ENCODE measurements at regions not wholly inside any gene's neighbourhood (a gene's known extent, or its start where the extent isn't known, plus 50 kb on each side); places are given as distances from the start of the nearest gene placed in this dataset.
"Not testable (repeated sequence)": the region's sequence is repeated elsewhere in the genome, so short reads cannot be mapped to it uniquely, and the experiment has no call there.

DNA sequence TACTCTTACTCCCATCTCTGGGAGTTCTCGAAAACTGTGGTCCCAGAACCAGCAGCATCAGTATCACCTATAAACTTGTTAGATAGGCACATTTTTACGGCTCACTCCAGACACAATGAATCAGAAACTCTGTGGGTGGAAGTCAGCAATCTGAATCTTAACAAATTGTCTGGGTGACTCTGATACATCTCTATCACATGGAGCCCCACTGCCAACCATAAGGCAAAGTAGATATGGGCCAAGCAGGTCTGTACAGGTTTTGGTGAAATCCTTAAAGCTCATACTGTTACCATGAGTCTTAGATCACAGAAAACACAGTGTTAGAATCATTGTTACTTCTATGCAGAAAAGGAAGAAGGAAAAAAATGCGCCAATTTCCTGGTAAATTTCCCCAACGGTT, 122.5 kb upstream of the HCCS start:
- TF ChIP-seq, protein P1, sequence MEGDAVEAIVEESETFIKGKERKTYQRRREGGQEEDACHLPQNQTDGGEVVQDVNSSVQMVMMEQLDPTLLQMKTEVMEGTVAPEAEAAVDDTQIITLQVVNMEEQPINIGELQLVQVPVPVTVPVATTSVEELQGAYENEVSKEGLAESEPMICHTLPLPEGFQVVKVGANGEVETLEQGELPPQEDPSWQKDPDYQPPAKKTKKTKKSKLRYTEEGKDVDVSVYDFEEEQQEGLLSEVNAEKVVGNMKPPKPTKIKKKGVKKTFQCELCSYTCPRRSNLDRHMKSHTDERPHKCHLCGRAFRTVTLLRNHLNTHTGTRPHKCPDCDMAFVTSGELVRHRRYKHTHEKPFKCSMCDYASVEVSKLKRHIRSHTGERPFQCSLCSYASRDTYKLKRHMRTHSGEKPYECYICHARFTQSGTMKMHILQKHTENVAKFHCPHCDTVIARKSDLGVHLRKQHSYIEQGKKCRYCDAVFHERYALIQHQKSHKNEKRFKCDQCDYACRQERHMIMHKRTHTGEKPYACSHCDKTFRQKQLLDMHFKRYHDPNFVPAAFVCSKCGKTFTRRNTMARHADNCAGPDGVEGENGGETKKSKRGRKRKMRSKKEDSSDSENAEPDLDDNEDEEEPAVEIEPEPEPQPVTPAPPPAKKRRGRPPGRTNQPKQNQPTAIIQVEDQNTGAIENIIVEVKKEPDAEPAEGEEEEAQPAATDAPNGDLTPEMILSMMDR (IDR thresholded peaks at IDR 0.05): no peak
- TF ChIP-seq POLR2A (IDR thresholded peaks at IDR 0.05): no peak
- Histone ChIP-seq H3K9me3 (no peaks in the 10 kb centered on the region), H3K4me1 (no peaks in the 10 kb centered on the region), H3K27me3 (no peaks in the 10 kb centered on the region), H3K27ac (no peak overlapping the region), H3K4me3 (no peak overlapping the region), H3K36me3 (no peaks in the 10 kb centered on the region)
- DNase-seq (ENCODE audit: extremely low spot score in 2 of 2): no peak
- intact Hi-C loops (cut with DNase I): no loop called here

DNA sequence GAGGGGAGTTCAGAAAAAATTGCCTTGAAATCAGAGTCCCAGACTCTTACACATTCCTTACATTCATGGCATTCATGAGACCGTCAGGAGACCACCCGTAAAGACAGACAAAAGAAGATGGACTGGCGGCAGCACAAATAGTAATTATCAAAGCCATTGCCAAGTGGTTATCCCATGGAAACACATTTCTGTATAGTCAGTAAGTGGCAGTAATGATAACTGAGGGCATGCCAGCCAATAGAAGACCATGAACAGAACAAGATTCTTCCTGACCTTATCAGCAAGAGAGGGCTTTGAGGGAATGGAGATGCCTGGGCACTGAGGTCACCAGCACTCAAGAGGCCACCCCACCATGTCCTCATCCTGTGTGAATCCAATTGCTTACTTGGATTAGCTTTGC, 121.7 kb upstream of the HCCS start:
- Histone ChIP-seq H3K4me3 (no peak overlapping the region), H3K27ac (no peak overlapping the region), H3K4me1 (no peaks in the 10 kb centered on the region), H3K27me3 (no peaks in the 10 kb centered on the region), H3K9me3 (no peaks in the 10 kb centered on the region), H3K36me3 (no peaks in the 10 kb centered on the region)
- intact Hi-C loops (cut with DNase I): no loop called here
- TF ChIP-seq, protein P1 (IDR thresholded peaks at IDR 0.05): no peak
- no peak for DNase-seq (ENCODE audit: extremely low spot score in 2 of 2)

DNA sequence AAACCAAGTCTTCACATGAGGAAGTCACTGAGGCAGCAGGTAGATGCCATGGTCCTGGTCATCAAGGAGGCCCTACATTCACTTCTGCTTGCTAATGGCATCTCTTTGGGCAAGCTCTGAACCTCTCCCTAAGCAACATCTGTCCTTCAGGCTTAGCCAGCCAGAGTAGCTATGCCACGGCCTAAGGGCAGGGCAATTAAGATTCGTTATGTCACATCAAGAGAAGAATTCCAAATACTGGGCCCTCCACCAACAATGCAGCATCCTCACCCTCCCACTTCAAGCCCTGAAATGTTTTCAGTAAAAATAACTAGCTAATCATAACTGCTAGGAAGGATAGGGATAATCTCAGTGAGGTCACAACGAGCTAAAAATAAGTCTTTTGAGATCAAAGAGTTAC, 120.7 kb upstream of the HCCS start:
- H3K9me3 ChIP-seq: no peaks in the 10 kb centered on the region
- TF ChIP-seq, protein P1 (IDR thresholded peaks at IDR 0.05): no peak
- TF ChIP-seq POLR2A (IDR thresholded peaks at IDR 0.05) (no peak), POLR2AphosphoS5 (IDR thresholded peaks at IDR 0.05; ENCODE audit: insufficient read depth in 1 of 2, low read depth in 1 of 2) (no peak)
- no peak for DNase-seq (ENCODE audit: extremely low spot score in 2 of 2)

DNA sequence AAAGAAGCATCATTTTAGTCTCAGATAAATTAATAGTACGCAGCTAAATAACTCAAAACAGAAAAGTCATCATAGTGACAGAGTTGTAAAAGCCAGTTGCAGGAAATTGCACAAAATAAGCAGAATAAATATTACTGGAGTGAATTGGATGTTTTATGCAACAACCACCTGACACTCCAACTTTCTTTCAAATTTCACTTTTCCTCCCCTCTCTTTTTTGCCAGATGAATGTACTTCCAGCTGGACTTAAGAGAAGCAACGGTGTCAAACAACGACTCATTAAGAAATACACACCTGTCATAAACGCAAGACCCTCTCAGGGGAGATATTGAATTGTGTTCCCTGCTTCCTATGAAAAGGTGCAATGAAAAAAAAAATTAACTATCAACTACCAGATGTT, 120.2 kb upstream of the HCCS start:
- Histone ChIP-seq H3K36me3 (no peaks in the 10 kb centered on the region), H3K4me3 (no peak overlapping the region), H3K27me3 (no peaks in the 10 kb centered on the region), H3K27ac (no peak overlapping the region), H3K9me3 (no peaks in the 10 kb centered on the region), H3K4me1 (no peaks in the 10 kb centered on the region)
- TF ChIP-seq, protein P1 (IDR thresholded peaks at IDR 0.05): no peak
- no peak for TF ChIP-seq POLR2AphosphoS5 (IDR thresholded peaks at IDR 0.05; ENCODE audit: insufficient read depth in 1 of 2, low read depth in 1 of 2)
- TF ChIP-seq POLR2A (IDR thresholded peaks at IDR 0.05): no peak
- no peak for DNase-seq (ENCODE audit: extremely low spot score in 2 of 2)
- intact Hi-C loops (cut with DNase I): no loop called here

More for the DNA sequence above, 120.7 kb upstream of the HCCS start:
- Histone ChIP-seq H3K36me3 (no peaks in the 10 kb centered on the region), H3K4me1 (no peaks in the 10 kb centered on the region), H3K27ac (no peak overlapping the region), H3K4me3 (no peak overlapping the region), H3K27me3 (no peaks in the 10 kb centered on the region)
- intact Hi-C loops (cut with DNase I): no loop called here

DNA sequence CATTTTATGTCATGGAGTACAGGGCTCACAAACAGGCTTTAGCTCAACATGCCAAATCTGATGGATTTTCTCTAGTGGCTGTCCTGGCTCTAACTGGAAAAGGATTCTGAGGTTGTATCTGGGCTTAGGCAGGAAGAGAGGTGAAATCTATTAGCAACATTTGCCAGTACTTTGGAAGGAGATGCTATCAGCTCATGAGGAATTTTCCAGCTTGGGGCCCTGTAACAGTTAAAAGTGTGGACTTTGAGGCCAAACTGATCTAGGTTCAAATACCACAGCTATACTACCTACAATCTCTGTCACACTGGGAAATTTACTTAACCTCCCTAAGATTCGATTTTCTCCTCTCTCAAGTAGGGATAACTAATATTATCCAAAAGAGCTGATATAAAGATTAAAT, 119.0 kb upstream of the HCCS start:
- Histone ChIP-seq H3K27me3 (no peaks in the 10 kb centered on the region), H3K4me3 (no peak overlapping the region), H3K9me3 (no peaks in the 10 kb centered on the region), H3K36me3 (no peaks in the 10 kb centered on the region), H3K27ac (no peak overlapping the region), H3K4me1 (no peaks in the 10 kb centered on the region)
- intact Hi-C loops (cut with DNase I): no loop called here
- TF ChIP-seq POLR2A (IDR thresholded peaks at IDR 0.05): no peak
- TF ChIP-seq, protein P1 (IDR thresholded peaks at IDR 0.05): no peak
- TF ChIP-seq POLR2AphosphoS5 (IDR thresholded peaks at IDR 0.05; ENCODE audit: insufficient read depth in 1 of 2, low read depth in 1 of 2): no peak
- no peak for DNase-seq (ENCODE audit: extremely low spot score in 2 of 2)

DNA sequence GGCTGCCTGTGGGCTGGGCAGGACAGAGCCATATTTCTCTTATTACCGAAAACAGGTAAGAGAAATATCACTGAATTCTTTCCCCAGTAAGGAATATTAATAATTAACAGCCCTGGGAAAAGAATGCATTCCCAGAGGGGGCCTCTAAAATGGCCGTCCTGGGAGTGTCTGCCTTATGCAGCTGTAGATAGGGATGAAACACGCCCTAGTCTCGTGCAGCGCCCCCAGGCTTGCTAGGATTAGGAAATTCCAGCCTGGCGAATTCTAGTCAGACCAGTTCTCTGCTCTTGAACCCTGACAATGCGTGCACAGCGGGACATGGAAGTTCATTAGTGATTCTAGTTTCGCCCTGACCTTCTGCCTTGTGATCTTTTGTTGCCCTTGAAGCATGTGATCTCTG, 104.1 kb upstream of the HCCS start:
- H3K9me3 ChIP-seq; H3K27ac ChIP-seq; H3K4me3 ChIP-seq; H3K36me3 ChIP-seq; H3K27me3 ChIP-seq; DNase-seq (ENCODE audit: extremely low spot score in 2 of 2); H3K4me1 ChIP-seq; intact Hi-C loops (cut with DNase I): not testable (repeated sequence)
